NCI-H748 treated with DMSO at 0.1 percent for 48 hours (cell line): ENCODE measurements at regions not wholly inside any gene's neighbourhood (a gene's known extent, or its start where the extent isn't known, plus 50 kb on each side); places are given as distances from the start of the nearest gene placed in this dataset.
"Not testable (repeated sequence)": the region's sequence is repeated elsewhere in the genome, so short reads cannot be mapped to it uniquely, and the experiment has no call there.

ENCODE experiments used
- DNase-seq: peaks from one replicate; lab custom pipeline; 2025; lab: John Stamatoyannopoulos, UW

GRCh38 chr21:31455506-31455905 lies 111.4 kb upstream of the TIAM1 start:
- no peak for DNase-seq

- DNase-seq = no peak
Observed at GRCh38 chr21:31450980-31451379, 106.9 kb upstream of the TIAM1 start.

DNA sequence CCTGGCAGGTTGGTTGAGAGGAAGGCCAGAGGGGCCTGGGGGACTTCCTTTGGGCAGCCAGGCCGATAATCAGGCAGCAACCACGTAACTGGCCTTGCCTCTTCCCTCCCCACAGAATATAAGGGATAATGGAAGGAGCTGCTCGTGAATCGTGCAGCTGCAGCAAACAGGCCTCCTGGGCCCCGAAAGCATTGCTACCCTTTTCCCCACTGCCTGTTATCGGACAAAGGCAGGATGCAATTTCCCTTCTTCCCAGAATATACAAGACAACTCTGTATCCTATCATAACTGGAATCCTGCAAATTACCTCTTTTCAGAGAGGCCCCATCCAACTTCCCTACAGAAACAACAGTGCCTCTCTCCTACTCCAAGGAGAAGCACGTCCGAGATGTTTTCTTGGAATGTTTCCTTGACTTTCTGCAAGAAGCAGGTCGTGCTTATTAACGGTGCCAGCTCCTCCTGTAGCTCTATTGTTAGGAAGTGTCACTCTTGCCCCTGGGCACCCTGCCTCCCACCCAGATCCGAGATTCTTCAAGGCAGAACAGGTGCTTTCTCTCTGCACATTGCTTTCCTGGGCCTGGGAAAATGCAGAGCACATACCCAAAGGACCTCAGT lies 106.0 kb upstream of the TIAM1 start:
- DNase-seq = no peak

- no peak for DNase-seq
Observed at GRCh38 chr21:31448496-31448895, 104.4 kb upstream of the TIAM1 start.

DNA sequence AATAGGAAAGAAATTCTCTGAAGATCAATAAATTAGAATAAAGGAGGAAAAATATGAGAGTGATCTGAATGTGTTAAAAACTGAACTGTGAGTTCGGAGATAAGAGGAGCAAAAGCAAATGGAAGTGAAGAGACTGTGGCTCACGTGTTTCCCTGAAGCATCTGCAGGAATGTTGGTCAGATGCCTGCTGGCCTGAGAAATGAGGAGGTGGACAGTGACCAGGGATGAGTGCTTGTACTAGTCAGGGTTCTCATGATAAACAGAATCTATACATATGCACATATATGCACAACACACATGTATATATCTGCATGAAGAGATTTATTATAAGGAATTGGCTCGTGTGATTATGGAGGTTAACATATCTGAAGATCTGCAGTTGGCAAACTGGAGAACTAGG lies 103.4 kb upstream of the TIAM1 start:
- no peak for DNase-seq

GRCh38 chr21:31446226-31446855 lies 102.3 kb upstream of the TIAM1 start:
- DNase-seq = no peak

- no peak for DNase-seq
Observed at GRCh38 chr21:31445137-31445536, 101.1 kb upstream of the TIAM1 start.

DNA sequence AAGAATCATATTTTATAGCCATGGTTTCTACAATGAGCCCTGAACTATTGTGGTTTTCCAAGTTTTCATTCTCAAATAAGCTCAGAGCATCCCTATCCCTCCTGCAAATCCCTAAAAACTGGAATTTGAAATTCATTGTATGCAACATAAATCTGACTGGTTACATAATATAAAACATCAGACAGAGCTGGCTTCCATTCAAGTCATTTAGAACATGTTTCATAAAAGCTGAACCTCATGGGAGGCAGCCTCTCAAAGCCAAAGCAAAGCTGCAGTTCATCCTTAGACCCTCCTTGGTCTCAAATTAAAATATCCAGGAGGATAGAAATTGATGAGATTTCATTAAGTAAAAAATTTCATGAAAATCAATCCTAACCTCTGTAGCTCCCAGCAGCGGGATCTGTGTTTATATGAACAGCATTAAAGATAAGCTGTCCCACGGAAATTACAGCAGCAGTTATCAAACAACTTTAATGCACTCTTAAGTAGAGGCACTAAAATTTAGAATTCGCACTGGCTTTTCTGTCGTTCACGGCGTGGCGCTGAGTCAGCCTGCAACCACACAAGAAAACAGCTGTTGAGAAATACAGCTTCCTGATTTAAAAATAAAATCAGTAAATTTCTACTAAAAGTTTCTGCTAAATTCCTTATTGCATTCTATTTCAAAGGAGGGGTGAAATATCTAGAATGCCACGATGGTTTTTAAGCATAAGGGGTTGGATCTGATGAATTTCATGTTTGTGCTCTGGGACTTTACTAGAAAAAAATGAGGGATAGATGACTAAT lies 99.9 kb upstream of the TIAM1 start:
- no peak for DNase-seq

DNA sequence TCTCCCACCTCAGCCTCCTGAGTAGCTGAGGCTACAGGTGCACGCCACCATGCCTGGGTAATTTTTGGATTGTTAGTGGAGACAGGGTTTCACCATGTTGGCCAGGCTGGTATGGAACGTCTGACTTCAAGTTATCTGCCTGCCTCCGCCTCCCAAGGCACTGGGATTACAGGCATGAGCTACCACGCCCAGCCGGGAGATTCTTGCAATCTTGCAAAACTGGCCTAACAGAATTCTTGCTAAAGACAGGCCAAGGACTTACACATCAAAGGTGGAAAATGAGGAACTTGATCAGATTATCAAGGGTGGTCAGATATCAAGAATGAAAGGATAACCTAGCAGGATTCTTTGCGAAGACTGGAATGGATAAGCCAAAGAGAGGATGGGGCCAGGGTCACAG lies 98.3 kb upstream of the TIAM1 start:
- DNase-seq = no peak

GRCh38 chr21:31429506-31429905 lies 85.4 kb upstream of the TIAM1 start:
- DNase-seq = no peak

DNA sequence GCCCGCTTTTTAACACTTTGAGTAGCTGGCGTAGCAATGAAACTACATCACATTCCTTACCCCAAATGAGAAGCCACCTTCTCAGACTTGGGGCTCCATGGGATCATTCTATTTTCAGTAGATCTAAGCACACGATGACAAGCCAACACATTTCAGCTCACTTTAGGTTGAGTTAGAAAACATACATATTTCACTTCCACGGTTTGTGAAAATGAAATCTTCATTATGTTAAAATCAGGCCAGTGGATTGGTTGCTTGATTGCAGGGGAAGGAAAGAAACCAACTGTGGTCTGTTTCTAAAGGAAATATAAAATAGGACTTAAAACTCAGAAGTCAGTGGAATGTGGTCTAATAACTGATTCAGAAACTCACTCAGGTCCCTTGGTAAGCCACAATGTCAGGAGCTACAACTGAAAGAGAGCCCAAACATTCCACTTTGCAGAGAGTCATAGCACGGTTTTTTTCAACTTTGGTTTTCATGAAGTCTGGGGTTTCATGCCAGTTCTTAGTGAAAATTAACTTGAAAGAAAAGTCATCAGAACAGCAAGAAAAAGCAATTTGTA lies 82.3 kb upstream of the TIAM1 start:
- DNase-seq = no peak

DNA sequence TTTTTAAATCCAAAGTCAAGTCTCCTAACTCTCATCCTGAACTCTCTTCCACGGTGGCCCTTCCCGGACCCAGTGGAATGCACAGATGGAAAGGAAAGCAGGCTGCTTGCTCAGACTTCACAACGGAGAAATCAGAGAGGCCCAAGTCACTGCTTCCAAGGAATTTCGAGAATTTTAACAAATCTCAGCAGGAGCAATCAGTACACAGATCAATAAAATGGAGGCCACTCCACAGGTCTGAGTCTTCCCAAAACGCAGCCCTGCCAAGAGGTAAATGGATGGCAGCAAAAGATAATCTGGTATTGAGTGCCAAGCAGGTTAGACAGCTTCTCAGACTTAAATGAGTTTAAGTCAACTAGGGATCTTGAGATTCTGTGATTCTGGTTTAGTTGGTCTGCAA lies 81.1 kb upstream of the TIAM1 start:
- no peak for DNase-seq

- DNase-seq = no peak
Observed at GRCh38 chr21:31424058-31424457, 80.0 kb upstream of the TIAM1 start.

DNA sequence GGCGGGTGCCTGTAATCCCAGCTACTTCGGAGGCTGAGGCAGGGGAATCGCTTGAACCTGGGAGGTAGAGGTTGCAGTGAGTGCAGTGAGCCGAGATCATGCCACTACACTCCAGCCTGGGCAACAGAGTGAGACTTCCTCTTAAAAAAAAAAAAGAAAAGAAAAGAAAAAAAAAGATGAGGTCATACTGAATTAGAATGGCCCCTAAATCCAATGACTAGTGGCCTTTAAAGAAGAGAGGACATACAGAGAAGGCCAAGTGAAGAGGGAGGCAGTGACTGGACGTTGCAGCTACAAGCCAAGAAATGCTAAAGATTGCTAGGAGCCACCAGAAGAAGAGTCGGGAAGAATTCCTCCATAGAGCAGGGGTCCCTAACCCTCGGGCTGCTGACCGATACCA lies 76.9 kb upstream of the TIAM1 start:
- no peak for DNase-seq

- no peak for DNase-seq
Observed at GRCh38 chr21:31420354-31420753, 76.3 kb upstream of the TIAM1 start.

GRCh38 chr21:31418377-31419001 lies 74.4 kb upstream of the TIAM1 start:
- no peak for DNase-seq

GRCh38 chr21:31417214-31417613 lies 73.2 kb upstream of the TIAM1 start:
- not testable (repeated sequence) for DNase-seq

DNA sequence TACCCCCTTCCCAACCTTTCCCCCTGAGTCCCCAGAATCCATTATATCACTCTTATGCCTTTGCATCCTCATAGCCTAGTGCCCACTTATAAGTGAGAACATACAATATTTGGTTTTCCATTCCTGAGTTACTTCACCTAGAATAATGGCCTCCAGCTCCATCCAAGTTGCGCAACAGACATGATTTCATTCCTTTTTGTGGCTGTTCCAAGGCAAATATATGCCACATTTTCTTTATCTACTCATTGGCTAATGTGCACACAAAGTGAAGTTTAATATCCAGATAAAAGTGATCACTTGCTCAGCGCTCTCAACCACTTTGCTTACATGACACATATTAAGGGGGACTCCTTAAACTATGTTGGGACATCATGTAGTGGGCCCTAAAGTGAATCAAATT lies 72.4 kb upstream of the TIAM1 start:
- no peak for DNase-seq

DNA sequence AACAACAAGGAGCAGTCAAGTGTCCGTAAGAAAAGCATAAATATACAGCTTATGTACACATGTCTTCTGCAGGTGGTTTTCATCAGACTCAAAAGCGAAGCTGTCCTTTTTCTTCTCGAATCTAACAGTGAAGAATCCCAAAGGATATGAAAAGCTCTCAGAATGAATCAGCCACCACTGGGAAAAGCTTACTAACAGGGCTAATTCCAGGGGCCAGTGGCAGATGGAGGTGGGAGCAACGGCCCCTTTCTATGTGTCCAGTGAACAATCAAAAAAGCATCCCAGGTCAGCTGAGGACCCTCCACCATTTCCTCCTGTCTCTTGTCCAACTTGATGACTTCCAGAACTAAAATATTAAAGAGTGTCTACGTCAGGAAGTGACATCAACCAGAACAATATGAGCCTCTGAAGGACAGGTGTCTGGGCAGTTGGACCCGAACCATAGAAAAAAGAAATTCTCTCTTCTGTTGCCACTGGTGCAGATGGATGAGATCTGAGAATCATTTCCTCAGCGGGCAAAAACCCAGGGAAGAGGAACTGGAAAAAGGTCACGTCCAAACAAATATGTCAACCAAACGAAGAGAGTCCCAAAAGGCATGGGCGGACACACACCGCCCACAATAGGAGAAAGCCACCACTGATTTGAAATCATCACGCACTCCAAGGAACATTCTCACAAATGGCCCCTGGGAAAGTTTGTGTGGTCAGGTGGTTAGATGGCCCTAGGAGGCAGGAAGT lies 70.4 kb upstream of the TIAM1 start:
- no peak for DNase-seq

DNA sequence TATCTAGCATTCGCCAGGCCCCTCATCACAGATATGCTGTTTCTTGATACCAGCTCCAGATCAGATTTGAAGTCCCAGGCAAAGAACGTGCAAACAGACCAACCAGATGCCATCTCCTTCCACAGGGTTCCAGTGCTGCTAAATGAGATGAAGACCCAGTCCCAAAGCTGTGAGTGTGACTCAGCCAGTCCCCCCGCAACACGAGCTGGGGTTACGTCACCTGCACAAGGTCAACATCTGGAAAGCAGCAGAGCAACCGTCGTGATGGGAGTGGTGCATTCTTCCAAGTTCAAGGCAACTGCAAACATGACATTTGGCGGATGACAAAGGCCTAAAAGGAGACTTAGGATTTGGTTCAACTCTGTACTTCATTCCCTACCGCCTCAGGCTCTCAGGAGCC lies 69.6 kb upstream of the TIAM1 start:
- no peak for DNase-seq

DNA sequence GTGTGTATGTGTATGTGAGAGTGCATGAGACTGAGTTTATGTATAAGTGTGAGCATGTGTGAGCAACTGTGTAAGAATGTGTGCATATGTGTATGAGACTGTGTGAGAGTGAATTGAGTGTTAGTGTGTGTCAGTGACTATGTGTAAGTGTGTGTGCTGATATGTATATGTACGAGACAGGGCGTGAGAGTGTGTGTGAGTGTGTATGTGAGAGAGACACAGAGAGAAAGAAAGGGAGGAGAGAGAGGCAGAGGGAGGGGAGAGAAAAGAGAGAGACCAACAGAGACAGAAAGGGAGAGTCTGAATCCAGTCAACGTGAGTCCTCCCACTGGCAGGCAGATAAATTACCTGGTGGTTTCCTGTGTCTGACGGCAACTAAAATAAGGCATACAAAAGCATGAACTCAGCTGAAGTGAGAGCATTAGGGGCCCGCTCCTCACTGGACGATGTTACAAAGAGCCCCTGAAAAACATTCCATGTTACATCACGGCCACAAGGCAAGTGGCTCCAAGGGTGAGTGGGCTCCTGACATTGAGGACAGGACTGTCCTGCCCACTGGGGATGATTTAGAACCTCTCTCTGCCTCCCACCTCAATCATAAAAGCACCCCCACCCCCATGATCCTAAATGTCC lies 66.6 kb upstream of the TIAM1 start:
- no peak for DNase-seq
